ENCODE measurements at regions not wholly inside any gene's neighbourhood (a gene's known extent, or its start where the extent isn't known, plus 50 kb on each side); places are given as distances from the start of the nearest gene placed in this dataset.

DNA sequence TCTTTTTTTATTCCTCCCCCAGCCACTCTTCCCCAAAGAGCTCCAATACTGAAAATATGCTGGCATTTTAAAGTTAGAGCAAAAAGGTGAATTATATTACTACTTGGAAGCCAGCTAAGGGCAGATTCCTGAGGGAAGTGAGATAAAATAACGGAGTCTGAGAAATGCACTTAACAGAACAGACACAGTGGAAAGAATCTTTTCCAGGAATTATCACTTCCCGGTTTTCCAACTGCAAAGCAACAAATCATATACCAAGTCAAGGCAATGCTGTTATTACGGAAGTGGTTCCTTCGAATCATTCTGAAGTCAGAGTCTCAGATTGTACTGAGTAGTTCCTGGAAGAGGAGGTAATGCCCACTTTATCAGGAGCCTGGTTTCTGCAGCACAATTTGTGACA, 435.0 kb upstream of the SPRED2 start:
- 27% methylated on average over 4 of the region's 4 CpGs for WGBS (ENCODE audit: low lambda C conversion rate)
- Histone ChIP-seq H3K9me2 (no peaks in the 10 kb centered on the region), H4K20me1 (ENCODE audit: insufficient read depth) (no peaks in the 10 kb centered on the region), H3K27ac (ENCODE audit: low read depth in 2 of 2, low read length in 1 of 2) (no peak overlapping the region), H3K36me3 (replicated peaks in 1 of 2; ENCODE audit: control insufficient read depth in 1 of 2, insufficient read depth in 2 of 2, low read length in 1 of 2) (no peaks in the 10 kb centered on the region), H3K4me3 (ENCODE audit: low read depth in 2 of 2, low read length in 1 of 2) (no peak overlapping the region), H3K4me2 (no peak overlapping the region), H3K79me2 (ENCODE audit: insufficient read depth) (no peaks in the 10 kb centered on the region), H3K9ac (no peak overlapping the region), H2AFZ (ENCODE audit: low read depth) (no peak overlapping the region), H3F3A (replicated peaks; ENCODE audit: insufficient read depth) (no peaks in the 10 kb centered on the region), H3K9me3 (no peaks in the 10 kb centered on the region), H3K4me1 (ENCODE audit: control insufficient read depth in 1 of 2, insufficient read depth in 2 of 2, low read depth in 1 of 2, low read length in 1 of 2) (no peaks in the 10 kb centered on the region; a peak in 2 of 4 replicates), H3K27me3 (ENCODE audit: insufficient read depth) (no peaks in the 10 kb centered on the region; the same call in 1 of the 2 replicates)
- ChIA-PET CTCF (no interaction called here), POLR2A (no interaction called here)
- TF ChIP-seq FOXJ3 (CRISPR knock-in tag; IDR thresholded peaks at IDR 0.05) (no peak), YY1 (IDR thresholded peaks at IDR 0.05; ENCODE audit: low read depth) (no peak), RXRA (IDR thresholded peaks at IDR 0.05; ENCODE audit: borderline replicate concordance, low read depth) (no peak), GATA2 (CRISPR knock-in tag; IDR thresholded peaks at IDR 0.05) (no peak), NFIC (IDR thresholded peaks at IDR 0.05; ENCODE audit: borderline replicate concordance) (no peak), FOSL2 (IDR thresholded peaks at IDR 0.05; ENCODE audit: borderline replicate concordance, low read depth) (no peak), RAD21 (IDR thresholded peaks at IDR 0.05; ENCODE audit: low read length) (no peak), JUND (IDR thresholded peaks at IDR 0.05) (no peak), NRF1 (IDR thresholded peaks at IDR 0.05; ENCODE audit: low read depth, low read length) (no peak), TEAD4 (IDR thresholded peaks at IDR 0.05; ENCODE audit: borderline replicate concordance, insufficient read depth) (no peak), RCOR1 (IDR thresholded peaks at IDR 0.05; ENCODE audit: low read length) (no peak)
- TF ChIP-seq, protein P1, sequence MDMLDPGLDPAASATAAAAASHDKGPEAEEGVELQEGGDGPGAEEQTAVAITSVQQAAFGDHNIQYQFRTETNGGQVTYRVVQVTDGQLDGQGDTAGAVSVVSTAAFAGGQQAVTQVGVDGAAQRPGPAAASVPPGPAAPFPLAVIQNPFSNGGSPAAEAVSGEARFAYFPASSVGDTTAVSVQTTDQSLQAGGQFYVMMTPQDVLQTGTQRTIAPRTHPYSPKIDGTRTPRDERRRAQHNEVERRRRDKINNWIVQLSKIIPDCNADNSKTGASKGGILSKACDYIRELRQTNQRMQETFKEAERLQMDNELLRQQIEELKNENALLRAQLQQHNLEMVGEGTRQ (IDR thresholded peaks at IDR 0.05; ENCODE audit: borderline replicate concordance, low read depth, low read length): no peak
- DNase-seq: no peak

DNA sequence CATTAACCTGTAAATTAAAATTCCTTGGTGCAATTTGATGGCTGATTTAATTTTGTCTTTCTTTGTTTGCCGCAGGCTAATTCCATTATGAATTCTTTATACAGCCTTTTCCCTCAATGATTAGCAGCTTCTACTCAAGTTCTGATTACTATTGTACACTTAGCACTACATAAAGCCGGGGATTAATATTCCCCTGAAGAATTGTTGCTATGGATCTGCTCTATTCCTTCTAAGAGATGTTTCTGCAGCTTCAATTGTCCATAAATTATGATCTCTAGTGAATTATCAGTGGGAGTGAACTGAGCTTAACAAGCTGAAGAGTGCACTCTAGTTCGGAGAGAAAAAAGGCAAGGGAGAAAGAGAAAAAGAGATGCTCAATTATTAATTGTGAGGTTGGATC, 433.7 kb upstream of the SPRED2 start:
- no peaks in the 10 kb centered on the region for H3K9me2 ChIP-seq
- no peaks in the 10 kb centered on the region for H3K79me2 ChIP-seq (ENCODE audit: insufficient read depth)
- peaks cover 0 to 4% of the 10 kb centered on the region in 2 experiments; a peak in 2 of 4 replicates for H3K4me1 ChIP-seq (ENCODE audit: control insufficient read depth in 1 of 2, insufficient read depth in 2 of 2, low read depth in 1 of 2, low read length in 1 of 2)
- H3K4me2 ChIP-seq: no peak overlapping the region
- no peaks in the 10 kb centered on the region for H3K9me3 ChIP-seq
- WGBS (ENCODE audit: low lambda C conversion rate): 23% methylated on average over 3 of the region's 3 CpGs
- no peak for DNase-seq
- H3K9ac ChIP-seq: no peak overlapping the region
- ChIA-PET CTCF (interaction anchor here (1.1 kb wide), 1 partner anchor 11 kb away, joined by 3 read pairs; no protein-coding TSS in a partner anchor), POLR2A (no interaction called here)
- no peak overlapping the region for H2AFZ ChIP-seq (ENCODE audit: low read depth)
- H4K20me1 ChIP-seq (ENCODE audit: insufficient read depth): no peaks in the 10 kb centered on the region
- no peak overlapping the region for H3K4me3 ChIP-seq (ENCODE audit: low read depth in 2 of 2, low read length in 1 of 2)
- no peaks in the 10 kb centered on the region for H3F3A ChIP-seq (replicated peaks; ENCODE audit: insufficient read depth)
- no peak overlapping the region for H3K27ac ChIP-seq (ENCODE audit: low read depth in 2 of 2, low read length in 1 of 2)
- H3K36me3 ChIP-seq (replicated peaks in 1 of 2; ENCODE audit: control insufficient read depth in 1 of 2, insufficient read depth in 2 of 2, low read length in 1 of 2): no peaks in the 10 kb centered on the region
- H3K27me3 ChIP-seq (ENCODE audit: insufficient read depth): no peaks in the 10 kb centered on the region; the same call in 1 of the 2 replicates
- TF ChIP-seq RFX5 (IDR thresholded peaks at IDR 0.05; ENCODE audit: low read length) (no peak), RXRA (IDR thresholded peaks at IDR 0.05; ENCODE audit: borderline replicate concordance, low read depth) (no peak), NRF1 (IDR thresholded peaks at IDR 0.05; ENCODE audit: low read depth, low read length) (no peak), TEAD4 (IDR thresholded peaks at IDR 0.05; ENCODE audit: borderline replicate concordance, insufficient read depth) (no peak), RAD21 (IDR thresholded peaks at IDR 0.05; ENCODE audit: low read length) (no peak)
- TF ChIP-seq, protein P2, sequence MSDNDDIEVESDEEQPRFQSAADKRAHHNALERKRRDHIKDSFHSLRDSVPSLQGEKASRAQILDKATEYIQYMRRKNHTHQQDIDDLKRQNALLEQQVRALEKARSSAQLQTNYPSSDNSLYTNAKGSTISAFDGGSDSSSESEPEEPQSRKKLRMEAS (IDR thresholded peaks at IDR 0.05; ENCODE audit: low read depth): no peak
- TF ChIP-seq, protein P3, sequence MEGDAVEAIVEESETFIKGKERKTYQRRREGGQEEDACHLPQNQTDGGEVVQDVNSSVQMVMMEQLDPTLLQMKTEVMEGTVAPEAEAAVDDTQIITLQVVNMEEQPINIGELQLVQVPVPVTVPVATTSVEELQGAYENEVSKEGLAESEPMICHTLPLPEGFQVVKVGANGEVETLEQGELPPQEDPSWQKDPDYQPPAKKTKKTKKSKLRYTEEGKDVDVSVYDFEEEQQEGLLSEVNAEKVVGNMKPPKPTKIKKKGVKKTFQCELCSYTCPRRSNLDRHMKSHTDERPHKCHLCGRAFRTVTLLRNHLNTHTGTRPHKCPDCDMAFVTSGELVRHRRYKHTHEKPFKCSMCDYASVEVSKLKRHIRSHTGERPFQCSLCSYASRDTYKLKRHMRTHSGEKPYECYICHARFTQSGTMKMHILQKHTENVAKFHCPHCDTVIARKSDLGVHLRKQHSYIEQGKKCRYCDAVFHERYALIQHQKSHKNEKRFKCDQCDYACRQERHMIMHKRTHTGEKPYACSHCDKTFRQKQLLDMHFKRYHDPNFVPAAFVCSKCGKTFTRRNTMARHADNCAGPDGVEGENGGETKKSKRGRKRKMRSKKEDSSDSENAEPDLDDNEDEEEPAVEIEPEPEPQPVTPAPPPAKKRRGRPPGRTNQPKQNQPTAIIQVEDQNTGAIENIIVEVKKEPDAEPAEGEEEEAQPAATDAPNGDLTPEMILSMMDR (IDR thresholded peaks at IDR 0.05): no peak
- TF ChIP-seq, protein P4, sequence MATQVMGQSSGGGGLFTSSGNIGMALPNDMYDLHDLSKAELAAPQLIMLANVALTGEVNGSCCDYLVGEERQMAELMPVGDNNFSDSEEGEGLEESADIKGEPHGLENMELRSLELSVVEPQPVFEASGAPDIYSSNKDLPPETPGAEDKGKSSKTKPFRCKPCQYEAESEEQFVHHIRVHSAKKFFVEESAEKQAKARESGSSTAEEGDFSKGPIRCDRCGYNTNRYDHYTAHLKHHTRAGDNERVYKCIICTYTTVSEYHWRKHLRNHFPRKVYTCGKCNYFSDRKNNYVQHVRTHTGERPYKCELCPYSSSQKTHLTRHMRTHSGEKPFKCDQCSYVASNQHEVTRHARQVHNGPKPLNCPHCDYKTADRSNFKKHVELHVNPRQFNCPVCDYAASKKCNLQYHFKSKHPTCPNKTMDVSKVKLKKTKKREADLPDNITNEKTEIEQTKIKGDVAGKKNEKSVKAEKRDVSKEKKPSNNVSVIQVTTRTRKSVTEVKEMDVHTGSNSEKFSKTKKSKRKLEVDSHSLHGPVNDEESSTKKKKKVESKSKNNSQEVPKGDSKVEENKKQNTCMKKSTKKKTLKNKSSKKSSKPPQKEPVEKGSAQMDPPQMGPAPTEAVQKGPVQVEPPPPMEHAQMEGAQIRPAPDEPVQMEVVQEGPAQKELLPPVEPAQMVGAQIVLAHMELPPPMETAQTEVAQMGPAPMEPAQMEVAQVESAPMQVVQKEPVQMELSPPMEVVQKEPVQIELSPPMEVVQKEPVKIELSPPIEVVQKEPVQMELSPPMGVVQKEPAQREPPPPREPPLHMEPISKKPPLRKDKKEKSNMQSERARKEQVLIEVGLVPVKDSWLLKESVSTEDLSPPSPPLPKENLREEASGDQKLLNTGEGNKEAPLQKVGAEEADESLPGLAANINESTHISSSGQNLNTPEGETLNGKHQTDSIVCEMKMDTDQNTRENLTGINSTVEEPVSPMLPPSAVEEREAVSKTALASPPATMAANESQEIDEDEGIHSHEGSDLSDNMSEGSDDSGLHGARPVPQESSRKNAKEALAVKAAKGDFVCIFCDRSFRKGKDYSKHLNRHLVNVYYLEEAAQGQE (IDR thresholded peaks at IDR 0.05; ENCODE audit: low read depth, low read length): no peak
